HG02623 (cell line): ENCODE measurements at regions not wholly inside any gene's neighbourhood (a gene's known extent, or its start where the extent isn't known, plus 50 kb on each side); places are given as distances from the start of the nearest gene placed in this dataset.

Experiments used
- ATAC-seq: cut with Tn5 transposase; IDR thresholded peaks from one replicate; pipeline ENCODE4 v1.9.1; 2021; ENCODE audit warnings: moderate library complexity; ENCODE audit not compliant: unreplicated experiment

DNA sequence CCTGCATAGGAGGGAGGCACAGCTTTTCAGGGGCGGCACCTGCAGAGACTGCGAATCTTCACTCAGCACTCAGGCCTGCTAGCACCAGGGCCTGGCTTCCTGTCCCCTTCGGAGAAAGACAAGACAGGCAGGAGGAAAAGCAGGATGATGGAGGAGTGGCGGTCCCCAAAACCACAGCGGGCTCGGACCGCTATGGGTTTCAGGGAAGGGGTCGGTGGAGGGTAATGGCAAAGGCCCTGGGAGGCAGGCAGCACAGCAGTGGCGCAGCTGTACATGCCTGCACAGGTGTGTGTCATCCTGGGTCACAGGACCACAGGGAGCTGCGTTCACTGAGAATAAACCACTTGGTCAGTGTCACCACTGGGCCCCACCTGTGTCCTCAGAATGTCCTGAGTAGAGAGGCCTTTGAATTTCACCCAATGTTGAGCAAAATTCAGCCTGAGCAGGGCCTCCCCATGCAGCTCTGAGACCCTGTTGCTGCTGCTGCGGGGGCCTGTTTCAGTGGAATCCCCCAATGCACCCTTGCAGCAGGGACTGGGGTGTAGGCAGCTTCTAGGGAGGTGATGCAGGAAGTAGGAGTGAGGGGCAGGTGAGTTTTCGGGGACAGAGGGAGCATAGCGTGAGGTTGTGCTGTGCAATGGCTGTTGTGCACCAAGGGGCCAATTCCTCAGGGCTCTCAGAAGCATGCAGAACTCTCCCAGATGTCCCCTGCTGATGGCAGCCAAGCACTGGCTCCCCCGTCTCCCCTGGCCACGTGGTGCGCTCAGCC lies 90.6 kb upstream of the PPP2R2D start:
- ATAC-seq = no peak

DNA sequence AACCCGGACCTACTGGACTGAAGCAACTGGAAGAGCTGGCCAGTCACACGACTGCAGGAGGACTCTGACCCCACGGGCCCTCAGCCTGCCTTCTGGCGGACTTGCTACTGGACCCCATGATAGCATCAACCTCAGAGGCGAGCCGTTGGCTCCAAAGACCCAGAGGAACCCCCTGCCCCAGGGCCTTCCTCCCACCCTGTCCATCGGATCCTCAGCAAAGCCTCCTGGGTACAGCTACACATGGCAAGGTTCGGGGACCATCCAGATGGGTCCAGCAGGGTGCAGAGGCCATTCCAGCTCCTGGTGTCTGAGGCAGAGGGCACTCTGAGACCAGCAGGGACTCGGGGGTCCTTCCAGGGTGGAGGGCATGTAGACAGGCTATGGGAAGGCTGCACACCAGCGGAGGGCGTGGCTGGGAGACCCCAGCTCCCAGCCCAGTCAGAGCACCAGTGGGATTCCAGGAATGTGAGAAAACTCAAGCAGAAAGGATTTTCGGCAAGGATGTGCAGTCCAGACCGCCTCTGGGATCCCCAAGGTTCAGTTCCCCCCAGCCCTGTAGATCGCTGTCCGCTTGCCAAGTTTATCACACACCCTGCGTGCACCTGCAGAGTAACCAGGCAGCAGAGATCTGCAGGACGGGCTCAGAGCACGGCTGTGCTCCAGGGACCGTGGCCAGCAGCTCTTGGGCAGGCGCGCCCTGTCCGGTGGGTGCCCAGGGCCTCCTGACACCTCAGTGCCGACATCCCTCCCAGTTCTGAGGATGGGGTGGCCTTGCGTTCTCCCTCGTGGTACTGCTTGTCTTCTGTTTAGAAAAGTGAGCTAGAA lies 89.8 kb upstream of the PPP2R2D start:
- ATAC-seq = no peak

DNA sequence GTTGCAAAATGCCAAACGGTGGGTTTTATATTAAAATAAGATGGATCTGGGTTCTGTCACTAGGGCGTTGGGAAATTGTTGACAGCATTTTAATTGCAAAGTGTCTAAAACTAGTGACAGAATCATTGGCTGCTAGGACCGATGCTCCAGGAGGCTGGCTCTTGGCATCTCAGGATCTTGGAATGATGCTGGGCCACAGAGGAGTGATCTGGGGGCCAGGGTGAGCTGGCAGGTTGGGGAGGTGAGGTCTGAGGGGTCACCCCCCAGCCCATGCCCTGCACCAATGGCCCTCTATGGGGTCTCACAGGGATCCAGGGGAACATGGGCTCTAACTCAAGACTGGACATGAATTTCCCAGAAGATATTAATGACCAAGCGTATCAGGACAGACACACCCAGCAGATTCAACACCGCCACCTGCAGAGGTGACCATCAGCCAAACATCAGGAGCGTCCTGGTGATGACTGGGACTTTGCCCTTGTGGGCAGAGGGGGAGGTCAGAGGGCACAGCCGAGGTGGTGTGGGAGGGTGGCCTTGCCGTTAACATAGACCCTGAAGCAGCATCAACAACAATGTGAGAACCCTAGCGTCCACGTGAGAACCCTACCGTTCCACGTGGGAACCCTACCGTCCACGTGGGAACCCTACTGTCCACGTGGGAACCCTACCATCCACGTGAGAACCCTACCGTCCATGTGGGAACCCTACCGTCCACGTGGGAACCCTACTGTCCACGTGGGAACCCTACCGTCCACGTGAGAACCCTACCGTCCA lies 89.0 kb upstream of the PPP2R2D start:
- no peak for ATAC-seq

DNA sequence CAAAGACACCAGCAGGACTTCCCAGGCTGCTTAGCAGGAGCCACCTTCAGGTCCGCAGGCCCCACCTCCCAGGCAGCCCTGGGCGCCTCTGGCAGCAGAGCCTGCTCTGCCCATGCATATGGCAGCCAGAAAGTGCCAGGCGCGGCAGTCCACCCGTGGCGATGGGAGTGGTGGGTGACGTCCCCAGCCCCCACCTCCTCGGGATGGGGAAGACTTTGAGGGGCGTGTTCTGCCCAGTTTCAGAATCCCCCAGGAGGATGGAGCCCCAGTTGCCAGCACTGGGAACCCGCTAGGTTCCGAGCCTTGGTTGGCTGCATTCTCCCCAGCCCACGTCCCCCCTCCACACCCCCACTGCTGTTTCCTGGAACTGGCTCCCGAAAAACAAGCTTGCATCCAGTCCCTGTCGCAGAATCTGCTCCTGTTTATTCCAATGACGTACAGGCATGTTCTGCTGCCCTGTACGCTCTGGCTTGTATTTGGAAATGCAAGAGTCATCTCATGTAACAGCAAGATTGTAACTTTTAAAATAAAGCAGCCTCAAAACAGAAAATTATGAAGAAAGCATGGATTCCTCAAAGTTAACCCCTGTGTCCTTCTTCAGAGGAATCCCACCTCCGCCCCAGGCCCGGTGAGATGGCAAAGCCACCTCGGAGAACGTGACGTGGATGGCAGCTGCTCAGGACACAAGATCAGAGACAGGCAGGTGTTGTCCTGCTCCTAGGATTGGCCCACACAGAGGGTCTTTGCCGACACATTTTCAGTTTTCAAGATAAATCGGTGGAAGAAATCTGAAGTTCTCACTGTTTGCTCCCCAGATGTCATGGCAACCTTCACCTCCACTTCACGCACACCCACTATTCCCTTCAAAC lies 87.8 kb upstream of the PPP2R2D start:
- no peak for ATAC-seq

DNA sequence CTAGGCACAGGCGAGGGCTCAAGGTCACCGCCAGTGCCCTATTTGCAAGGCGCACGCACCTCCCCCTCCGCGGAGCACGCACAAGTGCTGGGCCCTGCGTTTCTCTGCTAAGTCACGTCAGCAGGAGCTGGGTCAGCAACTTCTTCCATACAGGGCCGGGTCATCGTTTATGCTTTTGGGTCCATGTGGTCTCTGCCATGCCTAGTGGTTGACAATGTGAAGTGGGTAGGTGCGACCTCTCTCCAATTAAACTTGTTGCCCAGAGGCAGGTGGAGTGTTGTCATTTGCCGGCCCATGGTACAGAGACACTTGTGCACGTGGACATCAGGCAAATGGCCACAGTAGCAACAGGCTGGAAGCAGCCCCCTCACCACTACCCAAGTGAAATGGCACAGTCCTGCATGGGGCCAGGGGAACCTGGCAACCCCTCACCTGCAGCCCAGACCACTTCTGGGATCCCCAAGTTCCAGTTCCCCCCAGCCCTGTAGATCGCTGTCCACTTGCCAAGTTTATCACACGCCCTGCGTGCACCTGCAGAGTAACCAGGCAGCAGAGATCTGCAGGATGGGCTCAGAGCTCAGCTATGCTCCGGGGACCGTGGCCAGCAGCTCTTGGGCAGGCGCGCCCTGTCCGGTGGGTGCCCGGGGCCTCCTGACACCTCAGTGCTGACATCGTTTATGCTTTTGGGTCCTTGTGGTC lies 86.1 kb upstream of the PPP2R2D start:
- ATAC-seq = no peak

DNA sequence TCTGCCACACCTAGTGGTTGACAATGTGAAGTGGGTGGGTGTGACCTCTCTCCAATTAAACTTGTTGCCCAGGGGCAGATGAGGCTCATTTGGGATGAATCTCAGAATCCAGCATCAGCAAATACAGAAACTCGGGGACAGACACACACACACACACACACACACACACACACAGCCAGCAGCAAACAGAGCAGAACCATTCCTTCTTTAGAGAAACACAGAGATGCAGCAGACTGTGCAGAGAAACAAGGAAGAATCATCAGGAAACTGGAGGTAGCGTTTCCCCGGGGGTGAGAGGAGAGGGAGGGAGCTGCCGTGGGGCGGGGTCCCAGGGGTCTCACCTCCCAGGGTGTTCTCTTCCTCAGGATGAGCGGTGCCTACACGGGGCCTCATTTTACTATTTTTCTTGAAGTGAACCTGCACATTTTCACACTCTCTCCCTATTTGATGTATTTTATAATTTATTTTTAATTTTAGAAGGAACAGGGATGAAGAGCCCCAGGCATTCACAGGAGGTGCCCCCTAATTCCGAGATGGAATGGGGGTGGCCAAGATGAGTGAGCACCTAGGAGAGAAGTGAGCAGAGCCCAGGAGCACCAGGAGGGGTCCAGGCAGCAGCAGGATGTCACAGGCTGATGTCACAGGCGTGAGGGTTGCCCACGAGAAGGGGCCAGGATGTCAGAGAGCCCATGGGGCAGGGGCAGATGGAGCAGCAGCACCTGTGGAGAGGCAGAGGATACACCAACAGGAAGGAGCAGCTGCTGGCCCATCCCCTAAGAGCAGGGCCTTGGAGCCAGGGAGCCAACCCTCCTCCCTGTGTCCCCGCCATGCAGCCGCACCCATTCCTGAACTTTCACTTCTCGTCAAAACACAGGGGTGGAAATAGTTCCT lies 85.3 kb upstream of the PPP2R2D start:
- no peak for ATAC-seq

DNA sequence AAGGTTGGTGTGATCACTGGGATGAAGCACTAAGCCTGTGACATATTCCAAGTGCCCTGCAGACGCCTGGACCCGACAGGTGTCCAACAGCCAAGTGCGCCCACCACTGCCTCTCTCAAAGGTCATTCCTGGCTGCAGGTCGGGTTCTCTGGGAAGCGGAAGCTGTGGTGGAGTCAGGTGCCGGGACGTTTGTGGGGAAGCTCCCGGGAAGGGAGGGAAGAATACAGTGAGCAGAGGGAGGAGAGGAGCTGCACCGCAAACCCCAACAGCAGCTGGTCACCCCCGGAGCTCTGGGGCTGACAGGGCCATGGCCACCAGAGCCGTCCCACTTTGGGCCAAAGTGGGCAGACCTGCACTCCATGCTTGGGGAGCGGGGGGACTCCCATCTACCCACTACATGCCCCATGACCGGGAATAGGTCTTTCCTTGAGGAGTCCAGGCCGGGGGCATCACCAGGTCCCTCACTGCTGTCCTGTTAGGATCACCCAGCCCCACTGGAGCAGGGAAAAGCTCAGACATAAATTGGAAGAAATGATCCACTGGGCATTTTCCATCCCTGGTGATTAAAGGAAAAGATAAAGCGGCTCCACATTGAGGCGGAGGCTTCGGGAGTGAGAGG lies 84.5 kb upstream of the PPP2R2D start:
- ATAC-seq = no peak

DNA sequence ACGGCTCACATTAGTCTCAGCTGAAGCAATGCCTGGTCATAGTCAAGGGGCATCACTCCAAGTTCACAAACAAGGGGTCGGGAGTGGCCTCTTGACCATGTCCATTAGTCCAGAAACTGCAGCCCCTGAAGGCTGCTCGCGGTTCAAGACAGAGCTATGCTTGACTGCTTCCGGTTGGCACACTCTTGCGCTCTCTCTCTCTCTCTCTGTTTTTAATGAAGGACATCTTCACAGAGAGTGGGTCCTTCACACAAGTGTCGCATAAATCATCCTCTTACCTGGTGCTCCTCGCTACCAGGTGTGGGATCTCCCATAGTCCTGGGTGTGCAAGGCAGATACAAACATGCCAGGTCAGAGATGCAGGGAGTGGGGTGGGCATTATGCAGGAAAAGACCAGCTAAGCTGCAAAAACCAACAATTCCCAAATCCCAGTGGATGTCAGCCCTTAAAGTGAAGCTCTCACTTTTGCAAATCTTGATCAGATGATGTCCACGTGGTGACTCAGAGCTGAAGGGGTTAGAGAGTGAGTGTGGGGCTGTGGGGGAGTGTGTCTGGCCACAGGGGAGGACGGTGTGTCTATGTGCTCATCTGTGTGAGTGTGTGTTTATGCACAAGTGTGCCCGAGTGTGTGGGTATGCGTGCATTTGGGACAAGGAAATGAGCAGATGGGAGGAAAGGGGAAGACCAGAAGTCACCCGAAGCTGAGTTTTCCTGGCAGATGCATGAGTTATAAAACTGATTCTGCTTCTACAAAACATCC lies 83.7 kb upstream of the PPP2R2D start:
- no peak for ATAC-seq

DNA sequence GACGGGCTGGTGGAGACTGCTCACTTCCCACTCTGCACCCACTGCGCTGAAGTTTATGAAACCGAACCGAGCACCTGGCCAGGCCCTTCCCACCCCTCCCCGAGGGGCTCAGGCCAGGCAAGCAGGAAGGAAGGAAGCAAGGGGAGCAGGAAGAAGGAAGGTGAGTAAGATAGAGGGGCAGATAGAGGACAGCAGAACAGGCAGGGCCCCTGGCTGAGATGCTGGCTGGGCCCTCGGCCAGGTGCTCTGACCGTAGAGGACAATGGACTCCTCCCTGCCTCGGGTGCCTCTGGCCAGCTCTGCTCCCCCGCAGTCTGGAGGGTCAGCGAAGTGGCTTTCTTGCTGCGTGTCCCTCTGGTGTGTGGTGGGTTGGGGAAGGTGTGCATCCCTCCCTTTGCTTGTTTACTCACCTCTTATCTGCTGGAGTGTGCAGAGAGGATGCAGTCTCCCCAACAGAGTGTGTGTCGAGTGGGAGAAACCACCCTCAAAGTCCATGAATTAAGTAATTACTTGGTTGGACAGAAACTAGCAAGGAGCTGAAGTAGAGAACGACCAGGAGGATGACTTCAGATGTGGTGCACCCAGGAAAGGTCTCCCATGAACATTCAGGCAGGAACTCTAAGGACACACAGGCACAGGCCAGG lies 82.8 kb upstream of the PPP2R2D start:
- ATAC-seq = no peak

DNA sequence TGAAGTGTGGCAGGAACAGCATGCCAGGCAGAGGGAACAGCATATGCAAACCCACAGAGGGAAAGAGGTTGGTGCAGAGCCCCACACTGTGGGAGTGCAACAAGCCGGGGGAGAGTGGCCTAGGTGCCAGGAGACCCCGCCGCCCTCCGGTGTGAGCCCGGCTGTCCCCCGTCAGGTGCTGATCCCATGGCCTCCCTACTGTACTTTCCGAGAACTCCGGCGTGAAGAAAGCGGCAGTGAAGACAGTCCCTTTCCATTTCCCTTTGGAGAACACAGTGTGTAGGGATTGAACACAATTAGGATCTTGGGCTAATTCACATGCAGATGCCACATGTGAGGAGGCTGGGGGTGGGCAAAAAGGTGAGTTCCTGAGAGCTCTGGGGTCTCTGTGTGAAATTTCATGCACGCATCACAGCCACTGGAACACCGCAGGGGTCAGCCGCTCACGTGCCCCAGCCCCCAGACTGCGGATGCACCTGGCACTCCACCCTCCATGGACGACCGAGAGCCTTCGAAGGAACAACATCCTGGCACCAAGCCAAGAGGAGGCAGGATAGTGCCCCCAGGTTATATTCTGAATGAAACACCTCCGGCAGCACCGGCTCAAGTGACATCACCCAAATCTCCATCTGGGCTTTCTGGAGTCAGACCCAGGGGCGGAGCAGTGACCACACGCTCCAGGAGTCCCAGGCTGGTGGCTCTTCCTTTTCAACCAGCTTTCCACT lies 82.1 kb upstream of the PPP2R2D start:
- ATAC-seq = no peak

DNA sequence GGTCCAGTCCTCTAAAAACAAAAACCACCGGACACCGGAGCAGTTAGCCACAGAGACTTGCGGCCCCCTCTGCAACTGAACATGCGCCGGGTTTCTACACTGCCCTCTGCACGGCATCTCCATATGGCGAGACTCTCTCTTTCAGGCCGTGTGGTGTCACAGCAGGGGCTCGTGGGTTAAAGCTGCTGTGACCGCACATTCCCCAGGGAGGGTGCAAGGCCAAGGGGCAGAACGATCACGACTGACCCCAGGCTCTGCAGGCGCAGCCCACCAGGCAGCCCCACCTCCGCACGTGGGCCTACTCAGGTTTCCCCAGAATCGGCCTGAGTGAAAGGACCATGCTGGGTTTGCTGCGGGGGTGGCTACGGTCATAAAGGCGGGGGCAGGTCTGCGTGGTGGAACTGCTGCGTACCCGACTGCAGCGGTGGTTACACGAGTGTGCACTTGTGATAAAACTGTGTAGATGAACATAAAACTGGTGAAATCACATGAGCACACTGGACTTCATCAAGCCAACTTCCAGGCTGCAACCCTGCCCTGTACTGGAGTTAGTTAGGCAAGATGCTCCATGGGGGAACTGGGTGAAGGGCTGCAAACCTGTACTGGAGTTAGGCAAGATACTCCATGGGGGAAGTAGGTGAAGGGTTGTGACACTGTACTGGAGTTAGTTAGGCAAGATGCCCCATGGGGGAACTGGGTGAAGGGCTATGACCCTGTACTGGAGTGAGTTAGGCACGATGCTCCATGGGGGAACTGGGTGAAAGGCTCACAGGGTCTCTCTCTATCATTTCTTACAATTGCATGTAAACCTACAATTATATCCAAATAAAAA lies 81.4 kb upstream of the PPP2R2D start:
- no peak for ATAC-seq

DNA sequence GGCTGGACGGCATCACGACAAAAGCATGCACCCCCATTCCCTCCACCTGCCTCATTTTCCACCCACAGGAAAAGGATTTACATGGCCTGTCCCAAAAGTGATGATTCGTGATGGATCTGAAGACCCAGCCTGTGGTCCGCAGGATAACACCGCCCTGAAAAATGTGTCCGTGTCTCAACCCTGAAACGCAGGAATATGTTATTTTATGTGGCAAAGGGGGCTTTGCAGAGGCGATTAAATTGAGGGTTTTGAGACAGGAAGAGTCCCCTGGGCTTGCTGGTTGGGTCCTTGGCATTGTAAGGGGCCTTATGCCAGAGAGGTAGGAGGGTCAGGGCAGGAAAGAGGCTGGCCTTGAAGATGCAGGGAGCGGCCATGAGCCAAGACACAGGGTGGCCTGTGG lies 80.2 kb upstream of the PPP2R2D start:
- no peak for ATAC-seq

DNA sequence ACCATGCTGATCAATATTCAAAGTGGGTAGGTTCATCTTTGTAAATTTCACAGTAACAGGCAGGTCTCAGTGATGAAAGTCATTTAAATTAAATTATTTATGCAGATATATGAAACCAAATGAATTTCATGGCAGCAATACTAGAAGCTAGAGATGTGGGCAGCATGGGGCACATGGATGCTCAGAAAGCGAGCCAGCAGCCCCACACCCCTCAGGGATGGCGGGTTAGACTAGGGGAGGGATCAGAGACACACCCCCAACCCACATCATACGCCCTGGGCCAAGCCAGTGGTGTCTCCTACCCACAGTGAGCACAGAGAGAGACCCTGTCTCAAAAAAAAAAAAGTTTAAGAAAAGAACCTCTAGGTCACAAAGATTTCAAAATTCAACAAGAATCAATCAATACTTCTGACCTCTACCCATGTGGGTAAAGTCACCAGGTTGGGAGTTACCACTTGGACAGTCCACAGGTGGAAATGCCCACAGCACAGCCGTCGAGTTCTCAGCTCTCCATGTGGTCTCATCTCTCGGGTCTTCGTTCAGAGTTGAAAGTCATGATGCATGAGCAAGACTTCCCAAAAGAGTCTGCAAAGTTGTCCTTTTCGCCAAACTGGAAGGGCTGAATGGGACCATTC lies 79.3 kb upstream of the PPP2R2D start:
- no peak for ATAC-seq

DNA sequence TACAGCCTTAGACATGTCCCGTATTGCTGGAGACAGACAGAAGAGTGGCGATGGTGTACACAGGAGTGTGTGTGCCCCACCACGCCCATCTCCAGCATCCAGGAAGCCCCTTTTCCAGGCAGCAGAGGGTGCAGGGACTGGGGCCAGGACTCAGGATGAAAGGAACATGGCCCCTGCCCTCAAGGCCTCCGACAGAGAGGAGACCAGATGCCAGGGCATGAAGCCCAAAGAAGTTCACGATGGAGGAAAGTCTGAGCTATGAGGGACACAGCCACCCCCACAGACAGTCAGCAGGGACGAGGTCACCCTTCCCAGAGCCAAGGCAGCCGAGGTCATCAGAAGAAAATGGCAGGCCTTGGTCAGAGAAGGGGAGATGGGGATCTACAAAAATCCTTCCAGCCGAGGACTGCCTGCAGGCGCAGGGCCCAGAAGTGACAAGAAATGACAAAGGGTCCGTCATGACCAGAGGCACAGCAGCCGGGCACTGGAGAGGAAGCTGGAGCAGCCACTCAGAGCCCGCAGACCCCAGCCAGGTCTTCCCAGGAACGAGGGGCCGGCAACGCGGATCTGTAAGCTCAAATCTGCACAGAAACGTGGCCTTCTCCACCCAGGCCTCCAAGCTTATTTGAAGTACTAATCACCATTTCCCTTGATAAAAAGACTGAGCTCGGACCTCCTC lies 78.7 kb upstream of the PPP2R2D start:
- ATAC-seq = no peak

DNA sequence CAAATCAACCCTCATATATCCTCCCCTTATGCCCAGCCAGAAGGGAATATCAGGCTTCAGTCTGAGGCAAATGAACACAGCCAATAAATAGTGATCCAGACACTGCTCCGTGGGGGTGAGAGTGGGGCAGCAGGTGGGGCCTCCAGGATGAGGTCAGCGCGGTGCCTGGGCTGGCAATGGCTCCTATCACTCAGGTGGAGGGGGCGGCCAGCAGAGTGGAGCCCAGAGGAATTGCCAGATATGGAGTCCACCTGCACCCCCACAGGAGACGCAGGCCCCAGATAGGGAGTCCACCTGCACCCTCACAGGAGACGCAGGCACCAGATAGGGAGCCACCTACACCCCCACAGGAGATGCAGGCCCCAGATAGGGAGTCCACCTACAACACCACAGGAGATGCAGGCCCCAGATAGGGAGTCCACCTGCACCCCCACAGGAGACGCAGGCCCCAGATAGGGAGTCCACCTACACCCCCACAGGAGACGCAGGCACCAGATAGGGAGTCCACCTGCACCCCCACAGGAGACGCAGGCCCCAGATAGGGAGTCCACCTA lies 78.0 kb upstream of the PPP2R2D start:
- no peak for ATAC-seq
